ENCODE measurements at regions not wholly inside any gene's neighbourhood (a gene's known extent, or its start where the extent isn't known, plus 50 kb on each side); places are given as distances from the start of the nearest gene placed in this dataset.

DNA sequence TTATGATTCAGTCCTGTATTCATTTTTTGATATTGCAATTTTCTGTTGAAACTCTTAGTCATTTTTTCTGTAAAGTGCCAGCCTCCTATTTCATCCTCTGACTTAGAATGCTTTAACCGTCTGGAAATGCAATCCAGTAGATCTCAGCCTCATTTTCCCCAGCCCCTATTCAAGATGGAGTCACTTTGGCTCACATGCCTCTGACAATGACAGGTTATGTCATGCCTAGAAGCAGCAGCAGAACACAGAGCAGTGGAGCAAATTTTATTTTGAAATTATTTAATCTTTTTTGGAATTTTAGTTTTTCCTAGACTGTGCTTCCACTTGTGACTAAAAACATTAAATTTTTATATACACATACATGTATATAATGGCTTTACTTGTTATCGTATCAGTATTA, 1053.2 kb downstream of the TAF11L14 start:
- Histone ChIP-seq H3K4me3 (ENCODE audit: low read depth in 1 of 2, low read length in 1 of 2) (no peak overlapping the region), H3K27me3 (no peaks in the 10 kb centered on the region), H3K36me3 (no peaks in the 10 kb centered on the region), H3K27ac (no peak overlapping the region), H3K9me3 (no peaks in the 10 kb centered on the region), H3K4me1 (ENCODE audit: control insufficient read depth in 1 of 2, insufficient read depth in 1 of 2, low read depth in 1 of 2, low read length in 1 of 2) (no peaks in the 10 kb centered on the region)
- no peak for TF ChIP-seq CTCF (IDR thresholded peaks at IDR 0.05)

DNA sequence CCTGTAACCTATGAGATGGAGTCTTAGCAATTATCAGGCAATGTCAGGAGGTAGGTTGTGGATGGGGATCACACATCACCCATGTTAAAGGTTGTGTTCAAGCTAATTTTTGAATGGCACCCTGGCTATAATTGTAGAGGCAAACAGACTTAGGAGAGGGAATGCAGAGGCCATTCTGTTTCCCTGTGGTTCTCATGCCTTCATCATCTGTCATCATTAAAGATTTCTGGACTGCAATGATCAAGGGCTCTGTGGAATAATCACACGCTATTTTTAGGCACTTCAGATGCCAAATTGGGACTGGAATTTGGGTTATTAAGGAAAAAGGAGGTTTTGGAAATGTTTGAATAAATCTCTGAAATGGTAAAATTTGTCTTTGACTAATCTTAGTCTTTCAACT, 1065.4 kb downstream of the TAF11L14 start:
- no peaks in the 10 kb centered on the region for H3K27me3 ChIP-seq
- no peaks in the 10 kb centered on the region for H3K9me3 ChIP-seq
- H3K27ac ChIP-seq: no peak overlapping the region
- no peak overlapping the region for H3K4me3 ChIP-seq (ENCODE audit: low read depth in 1 of 2, low read length in 1 of 2)
- peaks cover 6 to 8% of the 10 kb centered on the region in 2 experiments for H3K4me1 ChIP-seq (ENCODE audit: control insufficient read depth in 1 of 2, insufficient read depth in 1 of 2, low read depth in 1 of 2, low read length in 1 of 2)
- no peak for TF ChIP-seq CTCF (IDR thresholded peaks at IDR 0.05)
- H3K36me3 ChIP-seq: no peaks in the 10 kb centered on the region

- no peak overlapping the region for H3K4me3 ChIP-seq (ENCODE audit: low read depth in 1 of 2, low read length in 1 of 2)
- no peak overlapping the region for H3K27ac ChIP-seq
- peaks cover 6 to 7% of the 10 kb centered on the region in 2 experiments for H3K4me1 ChIP-seq (ENCODE audit: control insufficient read depth in 1 of 2, insufficient read depth in 1 of 2, low read depth in 1 of 2, low read length in 1 of 2)
- H3K36me3 ChIP-seq: no peaks in the 10 kb centered on the region
- no peaks in the 10 kb centered on the region for H3K9me3 ChIP-seq
- no peak for TF ChIP-seq CTCF (IDR thresholded peaks at IDR 0.05)
- H3K27me3 ChIP-seq: no peaks in the 10 kb centered on the region
Measured at GRCh38 chr5:18702821-18703220, 1068.6 kb downstream of the TAF11L14 start.

DNA sequence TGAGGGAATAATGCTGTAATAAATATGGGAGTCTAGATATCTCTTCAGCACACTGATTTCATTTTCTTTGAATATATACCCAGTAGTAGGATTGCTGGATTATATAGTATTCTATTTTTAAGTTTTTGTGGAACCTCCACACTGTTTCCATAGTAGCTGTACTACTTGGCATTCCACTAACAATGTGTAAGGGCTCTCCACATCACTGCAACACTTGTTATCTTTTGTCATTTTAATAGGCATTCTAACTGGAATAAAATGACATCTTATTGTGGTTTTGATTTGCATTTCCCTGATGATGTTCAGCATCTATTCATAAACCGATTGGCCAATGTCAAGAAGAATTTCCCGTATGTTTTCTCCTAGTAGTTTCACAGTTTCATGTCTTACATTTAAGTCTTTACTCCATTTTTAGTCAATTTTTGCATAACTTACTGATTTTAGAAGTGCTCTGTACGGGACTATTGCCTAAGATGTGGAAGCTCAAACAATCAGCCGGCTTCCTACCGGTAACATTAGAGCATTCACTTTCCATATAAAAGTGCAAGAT, 1078.8 kb downstream of the TAF11L14 start:
- Histone ChIP-seq H3K36me3 (no peaks in the 10 kb centered on the region), H3K4me3 (ENCODE audit: low read depth in 1 of 2, low read length in 1 of 2) (no peak overlapping the region), H3K27ac (no peak overlapping the region), H3K4me1 (ENCODE audit: control insufficient read depth in 1 of 2, insufficient read depth in 1 of 2, low read depth in 1 of 2, low read length in 1 of 2) (no peaks in the 10 kb centered on the region), H3K27me3 (no peaks in the 10 kb centered on the region), H3K9me3 (no peaks in the 10 kb centered on the region)
- TF ChIP-seq CTCF (IDR thresholded peaks at IDR 0.05): no peak

GRCh38 chr5:18720002-18720401, 1085.7 kb downstream of the TAF11L14 start:
- Histone ChIP-seq H3K4me3 (ENCODE audit: low read depth in 1 of 2, low read length in 1 of 2) (no peak overlapping the region), H3K27ac (no peak overlapping the region), H3K36me3 (no peaks in the 10 kb centered on the region), H3K9me3 (no peaks in the 10 kb centered on the region), H3K27me3 (no peaks in the 10 kb centered on the region), H3K4me1 (ENCODE audit: control insufficient read depth in 1 of 2, insufficient read depth in 1 of 2, low read depth in 1 of 2, low read length in 1 of 2) (no peaks in the 10 kb centered on the region)
- TF ChIP-seq CTCF (IDR thresholded peaks at IDR 0.05): no peak
